Sigmoid colon (tissue), 6 donors: ENCODE measurements at regions not wholly inside any gene's neighbourhood (a gene's known extent, or its start where the extent isn't known, plus 50 kb on each side); places are given as distances from the start of the nearest gene placed in this dataset.

Source experiments
- DNase-seq: peaks from one replicate; pipeline ENCODE4 v3.0.0-alpha.2; 2019
- H3K27ac ChIP-seq, 4 donors: fragments of 200-600 bp; sonication (generic); one replicate each; pipeline ENCODE4 v1.5.1; 2016 to 2019; ENCODE audit warnings: mild to moderate bottlenecking in 1 of 4
- H3K27me3 ChIP-seq, 3 donors: fragments of 200-600 bp; sonication (generic); one replicate each; pipeline ENCODE4 v1.5.1; 2019; ENCODE audit warnings: mild to moderate bottlenecking in 1 of 3
- H3K36me3 ChIP-seq, 4 donors: fragments of 200-600 bp; sonication (generic); one replicate each; pipeline ENCODE4 v1.5.1; 2016 to 2019
- H3K4me1 ChIP-seq, 4 donors: fragments of 200-600 bp; sonication (generic); one replicate each; pipeline ENCODE4 v1.5.1; 2017 to 2019
- H3K4me3 ChIP-seq, 4 donors: fragments of 200-600 bp; sonication (generic); one replicate each; pipeline ENCODE4 v1.5.1; 2017 to 2019; ENCODE audit warnings: mild to moderate bottlenecking in 2 of 4, moderate library complexity in 1 of 4
- H3K9me3 ChIP-seq, 4 donors: fragments of 200-600 bp in 3 of 4; sonication (generic) in 3 of 4; one replicate each; pipeline versions ENCODE4 v1.5.1 to v1.6.1; 2013 to 2019
- EP300 ChIP-seq, 4 donors: sonication (generic); formaldehyde crosslinking; IDR thresholded peaks; one replicate each; pipeline ENCODE4 v1.6.1; 2017; ENCODE audit warnings: antibody characterized with exemption in 4 of 4
- POLR2A ChIP-seq, 2 donors: fragments of 450-650 bp; IDR thresholded peaks; one replicate each; pipeline ENCODE4 v1.6.1; 2016; ENCODE audit warnings: antibody characterized with exemption in 2 of 2, mild to moderate bottlenecking in 2 of 2, moderate library complexity in 2 of 2
- POLR2AphosphoS5 ChIP-seq, 4 donors: sonication (generic); formaldehyde crosslinking; IDR thresholded peaks; one replicate each; pipeline ENCODE4 v1.6.1; 2017; ENCODE audit warnings: antibody characterized with exemption in 4 of 4
- WGBS, 2 donors: extraction: QIAGEN DNeasy Blood & Tissue Kit; methylation state at CpG; one replicate each; pipeline ENCODE4 v1.1.7; 2013; 5-methylcytosine and 5-hydroxymethylcytosine counted together
- intact Hi-C: fragments of 100-400 bp; cut with DNase I; formaldehyde crosslinking; loops from one replicate; pipeline ENCODE4 v1.15.1; 2023
- small RNA-seq, 3 donors: library from RNA; depleted of rRNA; stranded (forward); fragments of <200 nt; gene quantifications; one replicate each; pipeline ENCODE3, GENCODE V24; 2016
- TF ChIP-seq, protein P1 (sequence below), 4 experiments: fragments of 450-650 bp in 3 of 4; fragments of 200-600 bp in 1 of 4; IDR thresholded peaks; one replicate each; pipeline ENCODE4 v1.5.1; 2016 to 2019; ENCODE audit warnings: antibody characterized with exemption in 4 of 4, mild to moderate bottlenecking in 3 of 4, moderate library complexity in 2 of 4
- donor health status: healthy with polysubstance abuse.
- donor health status: healthy.

DNA sequence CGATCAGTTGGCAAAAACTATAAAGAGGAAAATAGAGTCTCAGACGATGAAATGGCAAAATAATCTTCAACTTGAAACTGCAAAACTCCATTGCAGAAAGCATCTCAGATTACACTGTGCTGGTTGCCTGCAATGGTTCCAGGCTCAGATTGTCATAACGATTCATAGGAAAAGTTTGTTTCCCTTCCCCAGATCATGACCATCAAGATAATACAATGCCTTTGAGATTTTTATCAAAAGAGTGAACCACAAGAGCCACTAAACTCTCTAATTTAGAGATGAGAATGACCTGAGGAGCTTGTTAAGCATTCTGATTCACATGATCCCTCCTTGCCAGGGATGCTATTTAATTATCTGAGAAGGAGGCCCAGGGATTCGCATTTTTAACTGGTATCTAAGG is 52.6 kb upstream of the ITGA1 start:
- WGBS, 2 donors, result 87 to 92% methylated on average over 4 of the region's 4 CpGs
- Histone ChIP-seq H3K9me3 (no peaks in the 10 kb centered on the region), H3K27me3 (no peaks in the 10 kb centered on the region), H3K4me3 (no peak overlapping the region), H3K4me1 (no peaks in the 10 kb centered on the region), H3K36me3 (no peaks in the 10 kb centered on the region), H3K27ac (no peak overlapping the region)
- TF ChIP-seq POLR2A (IDR thresholded peaks at IDR 0.05) (no peak), EP300 (IDR thresholded peaks at IDR 0.05) (no peak), POLR2AphosphoS5 (IDR thresholded peaks at IDR 0.05) (no peak)
- TF ChIP-seq, protein P1, sequence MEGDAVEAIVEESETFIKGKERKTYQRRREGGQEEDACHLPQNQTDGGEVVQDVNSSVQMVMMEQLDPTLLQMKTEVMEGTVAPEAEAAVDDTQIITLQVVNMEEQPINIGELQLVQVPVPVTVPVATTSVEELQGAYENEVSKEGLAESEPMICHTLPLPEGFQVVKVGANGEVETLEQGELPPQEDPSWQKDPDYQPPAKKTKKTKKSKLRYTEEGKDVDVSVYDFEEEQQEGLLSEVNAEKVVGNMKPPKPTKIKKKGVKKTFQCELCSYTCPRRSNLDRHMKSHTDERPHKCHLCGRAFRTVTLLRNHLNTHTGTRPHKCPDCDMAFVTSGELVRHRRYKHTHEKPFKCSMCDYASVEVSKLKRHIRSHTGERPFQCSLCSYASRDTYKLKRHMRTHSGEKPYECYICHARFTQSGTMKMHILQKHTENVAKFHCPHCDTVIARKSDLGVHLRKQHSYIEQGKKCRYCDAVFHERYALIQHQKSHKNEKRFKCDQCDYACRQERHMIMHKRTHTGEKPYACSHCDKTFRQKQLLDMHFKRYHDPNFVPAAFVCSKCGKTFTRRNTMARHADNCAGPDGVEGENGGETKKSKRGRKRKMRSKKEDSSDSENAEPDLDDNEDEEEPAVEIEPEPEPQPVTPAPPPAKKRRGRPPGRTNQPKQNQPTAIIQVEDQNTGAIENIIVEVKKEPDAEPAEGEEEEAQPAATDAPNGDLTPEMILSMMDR (IDR thresholded peaks at IDR 0.05), result no peak
- intact Hi-C loops, result no loop called here
- no peak for DNase-seq

Small RNAs in the stretch of these regions (small RNA-seq; reads per million reads assigned to genes)
- 0 reads per million in 3 donors for gene RPS17P11
